ENCODE measurements at regions not wholly inside any gene's neighbourhood (a gene's known extent, or its start where the extent isn't known, plus 50 kb on each side); places are given as distances from the start of the nearest gene placed in this dataset.

DNA sequence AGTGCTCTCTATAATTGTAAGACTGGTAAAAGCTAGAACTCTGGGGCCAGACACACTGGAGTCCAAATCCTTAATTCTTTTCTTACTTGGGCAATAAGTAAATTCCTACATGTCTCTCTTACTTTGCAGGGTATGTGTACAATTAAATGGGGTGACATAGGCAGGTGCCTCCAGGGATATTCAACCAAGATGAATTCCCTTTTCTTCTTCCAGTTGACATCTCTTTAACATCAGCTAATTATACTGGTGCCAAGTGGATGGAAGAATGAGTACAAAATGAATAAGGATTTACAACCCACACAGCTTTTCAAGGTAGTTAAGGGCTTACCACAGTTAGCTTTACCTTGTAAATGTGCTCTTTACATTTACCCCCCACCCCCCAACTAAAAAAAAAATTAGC lies 295.5 kb upstream of the GADL1 start:
- TF ChIP-seq GATA2 (IDR thresholded peaks at IDR 0.05; ENCODE audit: low read depth, low read length) (no peak), GATA3 (IDR thresholded peaks at IDR 0.05; ENCODE audit: low read depth, low read length) (no peak)

Measured in SH-SY5Y (cell line).